PFSK-1 (cell line): ENCODE measurements at regions not wholly inside any gene's neighbourhood (a gene's known extent, or its start where the extent isn't known, plus 50 kb on each side); places are given as distances from the start of the nearest gene placed in this dataset.

Experiments used
- FOXP2 ChIP-seq: optimal IDR thresholded peaks from 2 replicates; pipeline ENCODE3; 2011; ENCODE audit warnings: borderline replicate concordance, control low read depth, inconsistent platforms; ENCODE audit not compliant: insufficient read depth; ENCODE audit errors: extremely low read length, extremely low read depth
- POLR2AphosphoS5 ChIP-seq: IDR thresholded peaks from 2 replicates; pipeline ENCODE4 v1.6.1; 2012; ENCODE audit warnings: low read depth, mild to moderate bottlenecking, control low read depth, low read length, moderate library complexity
- SIN3A ChIP-seq: IDR thresholded peaks from 2 replicates; pipeline ENCODE4 v1.6.1; 2012; ENCODE audit warnings: mild to moderate bottlenecking, low read length, moderate library complexity, borderline replicate concordance; ENCODE audit not compliant: insufficient read depth
- TAF1 ChIP-seq: IDR thresholded peaks from 2 replicates; pipeline ENCODE4 v1.6.1; 2012; ENCODE audit warnings: low read length, control low read depth, borderline replicate concordance; ENCODE audit not compliant: insufficient read depth
- TF ChIP-seq, protein P1 (sequence below), 2 experiments: IDR thresholded peaks; 2 replicates each; pipeline versions ENCODE4 v1.6.1 to v1.8.0; 2011 to 2012; ENCODE audit warnings: low read depth in 2 of 2, low read length in 2 of 2, control low read depth in 1 of 2, inconsistent platforms in 1 of 2, mild to moderate bottlenecking in 1 of 2, moderate library complexity in 1 of 2; ENCODE audit not compliant: insufficient read depth in 1 of 2

DNA sequence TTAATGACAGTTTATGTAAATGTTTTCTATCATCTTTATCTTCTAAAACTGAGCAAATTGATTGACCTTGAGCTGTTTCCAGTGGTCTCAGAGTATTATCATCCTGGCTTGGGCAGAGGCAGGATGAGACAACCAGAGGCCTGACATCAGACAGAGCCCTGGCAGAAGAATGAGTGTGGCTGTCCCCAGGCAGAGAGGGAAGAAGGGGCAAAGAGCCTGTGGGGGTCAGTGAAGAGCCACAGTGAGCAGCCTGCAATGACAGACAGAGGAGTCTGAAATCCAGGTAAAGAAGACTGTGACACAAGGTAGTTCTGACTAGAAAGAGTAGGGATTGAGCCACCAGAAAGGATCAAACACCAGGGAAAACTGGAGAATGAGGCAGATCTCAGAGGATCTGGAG lies 182.4 kb upstream of the ARSJ start:
- TF ChIP-seq POLR2AphosphoS5, result no peak
- TF ChIP-seq TAF1, result no peak
- no peak for TF ChIP-seq SIN3A
- TF ChIP-seq FOXP2, result no peak
- TF ChIP-seq, protein P1, sequence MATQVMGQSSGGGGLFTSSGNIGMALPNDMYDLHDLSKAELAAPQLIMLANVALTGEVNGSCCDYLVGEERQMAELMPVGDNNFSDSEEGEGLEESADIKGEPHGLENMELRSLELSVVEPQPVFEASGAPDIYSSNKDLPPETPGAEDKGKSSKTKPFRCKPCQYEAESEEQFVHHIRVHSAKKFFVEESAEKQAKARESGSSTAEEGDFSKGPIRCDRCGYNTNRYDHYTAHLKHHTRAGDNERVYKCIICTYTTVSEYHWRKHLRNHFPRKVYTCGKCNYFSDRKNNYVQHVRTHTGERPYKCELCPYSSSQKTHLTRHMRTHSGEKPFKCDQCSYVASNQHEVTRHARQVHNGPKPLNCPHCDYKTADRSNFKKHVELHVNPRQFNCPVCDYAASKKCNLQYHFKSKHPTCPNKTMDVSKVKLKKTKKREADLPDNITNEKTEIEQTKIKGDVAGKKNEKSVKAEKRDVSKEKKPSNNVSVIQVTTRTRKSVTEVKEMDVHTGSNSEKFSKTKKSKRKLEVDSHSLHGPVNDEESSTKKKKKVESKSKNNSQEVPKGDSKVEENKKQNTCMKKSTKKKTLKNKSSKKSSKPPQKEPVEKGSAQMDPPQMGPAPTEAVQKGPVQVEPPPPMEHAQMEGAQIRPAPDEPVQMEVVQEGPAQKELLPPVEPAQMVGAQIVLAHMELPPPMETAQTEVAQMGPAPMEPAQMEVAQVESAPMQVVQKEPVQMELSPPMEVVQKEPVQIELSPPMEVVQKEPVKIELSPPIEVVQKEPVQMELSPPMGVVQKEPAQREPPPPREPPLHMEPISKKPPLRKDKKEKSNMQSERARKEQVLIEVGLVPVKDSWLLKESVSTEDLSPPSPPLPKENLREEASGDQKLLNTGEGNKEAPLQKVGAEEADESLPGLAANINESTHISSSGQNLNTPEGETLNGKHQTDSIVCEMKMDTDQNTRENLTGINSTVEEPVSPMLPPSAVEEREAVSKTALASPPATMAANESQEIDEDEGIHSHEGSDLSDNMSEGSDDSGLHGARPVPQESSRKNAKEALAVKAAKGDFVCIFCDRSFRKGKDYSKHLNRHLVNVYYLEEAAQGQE (IDR thresholded peaks at IDR 0.05; ENCODE audit: insufficient read depth in 1 of 2, low read depth in 2 of 2, low read length in 2 of 2), result no peak

DNA sequence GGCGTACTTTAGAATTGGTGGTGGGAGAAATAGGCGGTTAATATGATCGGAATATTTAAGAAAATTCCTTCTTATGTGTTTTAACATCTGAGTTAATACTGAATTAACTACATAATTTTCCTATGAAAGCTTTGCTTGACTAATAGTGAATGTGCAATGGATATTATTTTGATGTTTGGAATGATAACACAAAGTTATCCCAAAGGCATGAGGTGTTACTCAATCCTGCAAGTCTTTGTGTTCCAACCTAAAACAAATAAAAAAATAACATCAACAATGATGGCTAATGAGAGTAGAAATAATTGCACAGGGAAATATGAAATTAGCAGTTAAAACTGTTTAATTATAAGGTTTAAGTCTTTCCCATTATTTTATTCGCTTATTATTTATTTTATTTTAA lies 183.6 kb upstream of the ARSJ start:
- TF ChIP-seq POLR2AphosphoS5 (no peak), FOXP2 (no peak), SIN3A (no peak), TAF1 (no peak)
- TF ChIP-seq, protein P1 (IDR thresholded peaks at IDR 0.05; ENCODE audit: insufficient read depth in 1 of 2, low read depth in 2 of 2, low read length in 2 of 2), result no peak

DNA sequence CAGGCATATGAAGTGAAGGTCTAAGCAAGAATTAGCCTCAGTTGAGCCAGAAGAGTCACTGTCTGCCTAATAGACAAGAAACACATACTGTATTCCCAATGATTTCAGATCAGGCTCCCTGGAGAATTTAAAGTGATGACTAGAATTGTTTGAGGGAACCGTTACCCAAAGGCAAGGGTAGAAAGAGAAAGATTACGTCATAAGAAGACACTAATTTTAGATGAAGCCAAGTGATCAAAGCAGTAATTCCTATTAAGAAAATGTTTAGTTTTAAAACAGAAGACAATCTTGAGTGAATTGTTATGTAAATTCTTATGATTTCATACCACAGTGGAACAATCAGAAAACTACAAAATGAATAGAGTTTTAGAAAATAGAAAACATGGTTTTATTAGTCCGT lies 194.5 kb upstream of the ARSJ start:
- TF ChIP-seq, protein P1 (IDR thresholded peaks at IDR 0.05; ENCODE audit: insufficient read depth in 1 of 2, low read depth in 2 of 2, low read length in 2 of 2), result no peak
- TF ChIP-seq POLR2AphosphoS5 (no peak), FOXP2 (no peak), SIN3A (no peak)

DNA sequence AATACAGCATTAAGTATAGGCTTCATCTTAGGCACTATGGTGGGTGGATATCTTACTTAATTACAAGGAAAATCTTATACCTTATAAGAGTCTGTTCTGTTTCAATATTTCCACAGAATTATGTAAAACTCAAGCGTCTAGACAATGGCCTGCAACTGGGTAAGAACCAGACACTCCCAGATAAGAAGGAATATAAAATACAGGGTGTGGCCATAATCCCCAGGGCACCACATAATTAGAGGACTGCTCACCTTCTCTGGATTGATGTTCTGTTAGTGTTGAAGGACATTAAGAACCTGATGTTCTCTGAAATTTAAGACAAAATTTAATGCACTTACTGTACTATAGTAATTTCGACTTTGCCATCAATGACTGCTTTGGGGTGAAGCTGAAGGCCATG lies 198.2 kb upstream of the ARSJ start:
- TF ChIP-seq SIN3A, result no peak
- TF ChIP-seq POLR2AphosphoS5, result no peak
- no peak for TF ChIP-seq FOXP2
- TF ChIP-seq, protein P1 (IDR thresholded peaks at IDR 0.05; ENCODE audit: insufficient read depth in 1 of 2, low read depth in 2 of 2, low read length in 2 of 2), result no peak
- no peak for TF ChIP-seq TAF1

DNA sequence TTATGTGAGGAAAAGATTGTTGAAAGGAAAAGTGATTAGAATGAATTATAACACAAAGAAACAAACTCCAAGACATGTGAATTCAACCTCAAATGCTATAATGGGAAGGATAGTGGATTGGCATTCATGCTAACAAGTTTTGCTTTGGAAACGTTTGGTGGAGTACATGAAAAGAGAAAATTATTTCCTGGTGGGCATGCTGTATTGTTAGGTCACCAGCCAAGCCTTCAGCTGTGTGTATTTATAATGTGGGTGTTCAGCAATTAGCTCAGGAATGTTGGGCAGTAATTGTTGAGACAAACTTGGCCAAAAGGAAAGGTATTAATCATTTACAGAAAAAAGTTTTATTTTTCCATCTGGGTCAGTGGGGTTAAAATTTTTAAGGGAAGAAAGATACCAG lies 198.9 kb upstream of the ARSJ start:
- no peak for TF ChIP-seq SIN3A
- TF ChIP-seq POLR2AphosphoS5, result no peak
- TF ChIP-seq, protein P1 (IDR thresholded peaks at IDR 0.05; ENCODE audit: insufficient read depth in 1 of 2, low read depth in 2 of 2, low read length in 2 of 2), result no peak
- TF ChIP-seq TAF1, result no peak
- TF ChIP-seq FOXP2, result no peak
